Prostate gland (tissue), 2 donors: ENCODE measurements at regions not wholly inside any gene's neighbourhood (a gene's known extent, or its start where the extent isn't known, plus 50 kb on each side); places are given as distances from the start of the nearest gene placed in this dataset.

Experiments
- DNase-seq: peaks from one replicate; pipeline ENCODE4 v3.0.0-alpha.2; 2019; ENCODE audit warnings: low spot score
- H3K27ac ChIP-seq, 2 donors: fragments of 200-600 bp; sonication (generic); 2 replicates each; pipeline ENCODE4 v1.5.1; 2017 to 2019
- H3K27me3 ChIP-seq: fragments of 200-600 bp; sonication (generic); replicated peaks from 2 replicates; pipeline ENCODE4 v1.5.1; 2019; ENCODE audit not compliant: insufficient read depth
- H3K36me3 ChIP-seq, 2 donors: fragments of 200-600 bp; sonication (generic); 1 replicate in 1 of 2; 2 replicates in 1 of 2; pipeline versions ENCODE4 v1.5.1 to v1.8.1; 2017 to 2019
- H3K4me1 ChIP-seq: fragments of 200-600 bp; sonication (generic); replicated peaks from 2 replicates; pipeline ENCODE4 v1.5.1; 2019
- H3K4me3 ChIP-seq, 2 donors: fragments of 200-600 bp; sonication (generic); 2 replicates each; pipeline ENCODE4 v1.5.1; 2017 to 2019
- H3K9me3 ChIP-seq: fragments of 200-600 bp; sonication (generic); 2 replicates; pipeline ENCODE4 v1.5.1; 2017
- CTCF ChIP-seq, 4 experiments: fragments of 200-600 bp in 2 of 4; fragments of 450-650 bp in 2 of 4; sonication (generic) in 2 of 4; IDR thresholded peaks; 1 replicate in 3 of 4; 2 replicates in 1 of 4; pipeline ENCODE4 v1.5.1; 2016 to 2019; ENCODE audit warnings: antibody characterized with exemption in 4 of 4, mild to moderate bottlenecking in 2 of 4, moderate library complexity in 2 of 4
- POLR2A ChIP-seq: fragments of 450-650 bp; IDR thresholded peaks from one replicate; pipeline ENCODE4 v1.6.1; 2016; ENCODE audit warnings: antibody characterized with exemption, mild to moderate bottlenecking
- POLR2AphosphoS5 ChIP-seq: sonication (generic); formaldehyde crosslinking; IDR thresholded peaks from one replicate; pipeline ENCODE4 v1.6.1; 2017; ENCODE audit warnings: antibody characterized with exemption
- WGBS: methylation state at CpG from one replicate; pipeline ENCODE4 v1.1.5; 2018; 5-methylcytosine and 5-hydroxymethylcytosine counted together
- intact Hi-C: fragments of 100-400 bp; cut with DNase I; formaldehyde crosslinking; loops from one replicate; pipeline ENCODE4 v1.14.2; 2022

GRCh38 chr18:73948084-73948483 is 199.6 kb downstream of the FBXO15 start:
- TF ChIP-seq POLR2AphosphoS5 (no peak), POLR2A (no peak), CTCF (IDR thresholded peaks at IDR 0.05) (no peak)
- Histone ChIP-seq H3K9me3 (no peaks in the 10 kb centered on the region), H3K27me3 (no peaks in the 10 kb centered on the region), H3K4me3 (no peak overlapping the region), H3K36me3 (no peaks in the 10 kb centered on the region), H3K27ac (no peak overlapping the region), H3K4me1 (no peaks in the 10 kb centered on the region)
- 60% methylated on average over 4 of the region's 4 CpGs for WGBS
- DNase-seq, result no peak
- intact Hi-C loops, result no loop called here

GRCh38 chr18:73947180-73947921 is 200.3 kb downstream of the FBXO15 start:
- no peaks in the 10 kb centered on the region for H3K4me1 ChIP-seq
- H3K9me3 ChIP-seq, result no peaks in the 10 kb centered on the region
- TF ChIP-seq POLR2A, result no peak
- no peak for TF ChIP-seq CTCF (IDR thresholded peaks at IDR 0.05)
- TF ChIP-seq POLR2AphosphoS5, result no peak
- H3K36me3 ChIP-seq, result no peaks in the 10 kb centered on the region
- DNase-seq, result no peak
- no peak overlapping the region for H3K4me3 ChIP-seq
- H3K27ac ChIP-seq, result no peak overlapping the region
- H3K27me3 ChIP-seq, result no peaks in the 10 kb centered on the region
- WGBS, result 90% methylated on average over 6 of the region's 6 CpGs
- intact Hi-C loops, result no loop called here

GRCh38 chr18:73945130-73945792 is 202.4 kb downstream of the FBXO15 start:
- H3K4me1 ChIP-seq, result no peaks in the 10 kb centered on the region

GRCh38 chr18:73944715-73945114 is 202.9 kb downstream of the FBXO15 start:
- Histone ChIP-seq H3K27ac (no peak overlapping the region), H3K9me3 (no peaks in the 10 kb centered on the region), H3K4me1 (no peaks in the 10 kb centered on the region), H3K36me3 (no peaks in the 10 kb centered on the region), H3K4me3 (no peak overlapping the region), H3K27me3 (no peaks in the 10 kb centered on the region)
- TF ChIP-seq POLR2AphosphoS5, result no peak
- no peak for TF ChIP-seq POLR2A
- no peak for TF ChIP-seq CTCF (IDR thresholded peaks at IDR 0.05)
- intact Hi-C loops, result no loop called here
- DNase-seq, result no peak
- 86% methylated on average over 1 of the region's 1 CpG for WGBS

More at GRCh38 chr18:73945130-73945792, 202.4 kb downstream of the FBXO15 start:
- 88% methylated on average over 3 of the region's 3 CpGs for WGBS
- no peak for DNase-seq
- no peaks in the 10 kb centered on the region for H3K27me3 ChIP-seq
- H3K4me3 ChIP-seq, result no peak overlapping the region
- H3K36me3 ChIP-seq, result no peaks in the 10 kb centered on the region
- TF ChIP-seq POLR2AphosphoS5, result no peak
- no peak for TF ChIP-seq POLR2A
- TF ChIP-seq CTCF (IDR thresholded peaks at IDR 0.05), result no peak
- intact Hi-C loops, result no loop called here
- H3K9me3 ChIP-seq, result no peaks in the 10 kb centered on the region
- H3K27ac ChIP-seq, result no peak overlapping the region

GRCh38 chr18:73943763-73944162 is 203.9 kb downstream of the FBXO15 start:
- Histone ChIP-seq H3K27ac (no peak overlapping the region), H3K4me3 (no peak overlapping the region), H3K27me3 (no peaks in the 10 kb centered on the region), H3K9me3 (no peaks in the 10 kb centered on the region), H3K36me3 (no peaks in the 10 kb centered on the region), H3K4me1 (no peaks in the 10 kb centered on the region)
- intact Hi-C loops, result no loop called here
- 45% methylated on average over 9 of the region's 9 CpGs for WGBS
- TF ChIP-seq POLR2AphosphoS5, result no peak
- TF ChIP-seq POLR2A, result no peak
- TF ChIP-seq CTCF (IDR thresholded peaks at IDR 0.05), result no peak
- DNase-seq, result no peak
